VCaP (cell line): ENCODE measurements at regions not wholly inside any gene's neighbourhood (a gene's known extent, or its start where the extent isn't known, plus 50 kb on each side); places are given as distances from the start of the nearest gene placed in this dataset.
A peak's percentile ranks its signal among the peaks of the same experiment; 100 is the strongest.

ENCODE experiments used
- H3K27ac ChIP-seq: fragments of 450-650 bp; 2 replicates; pipeline ENCODE4 v1.5.1; 2017
- CTCF ChIP-seq: fragments of 450-650 bp; conservative IDR thresholded peaks from 2 replicates; pipeline ENCODE4 v1.5.1; 2017; ENCODE audit warnings: mild to moderate bottlenecking, moderate library complexity

- TF ChIP-seq CTCF = no peak
- no peak overlapping the region for H3K27ac ChIP-seq
These were observed 279.9 kb downstream of the NSG2 start for GRCh38 chr5:174325431-174325830.

GRCh38 chr5:174325961-174326360 lies 280.5 kb downstream of the NSG2 start:
- no peak for TF ChIP-seq CTCF
- H3K27ac ChIP-seq = no peak overlapping the region

- H3K27ac ChIP-seq = no peak overlapping the region
- TF ChIP-seq CTCF = no peak
These were observed 280.9 kb downstream of the NSG2 start for GRCh38 chr5:174326372-174326771.

GRCh38 chr5:174327317-174327864 lies 281.9 kb downstream of the NSG2 start:
- peak; percentile 100 for TF ChIP-seq CTCF
- H3K27ac ChIP-seq = peak overlapping the region; percentile 1; the same call in 1 of the 2 replicates

GRCh38 chr5:174327896-174328295 lies 282.4 kb downstream of the NSG2 start:
- peak overlapping the region; percentile 1; the same call in 1 of the 2 replicates for H3K27ac ChIP-seq
- TF ChIP-seq CTCF = no peak

DNA sequence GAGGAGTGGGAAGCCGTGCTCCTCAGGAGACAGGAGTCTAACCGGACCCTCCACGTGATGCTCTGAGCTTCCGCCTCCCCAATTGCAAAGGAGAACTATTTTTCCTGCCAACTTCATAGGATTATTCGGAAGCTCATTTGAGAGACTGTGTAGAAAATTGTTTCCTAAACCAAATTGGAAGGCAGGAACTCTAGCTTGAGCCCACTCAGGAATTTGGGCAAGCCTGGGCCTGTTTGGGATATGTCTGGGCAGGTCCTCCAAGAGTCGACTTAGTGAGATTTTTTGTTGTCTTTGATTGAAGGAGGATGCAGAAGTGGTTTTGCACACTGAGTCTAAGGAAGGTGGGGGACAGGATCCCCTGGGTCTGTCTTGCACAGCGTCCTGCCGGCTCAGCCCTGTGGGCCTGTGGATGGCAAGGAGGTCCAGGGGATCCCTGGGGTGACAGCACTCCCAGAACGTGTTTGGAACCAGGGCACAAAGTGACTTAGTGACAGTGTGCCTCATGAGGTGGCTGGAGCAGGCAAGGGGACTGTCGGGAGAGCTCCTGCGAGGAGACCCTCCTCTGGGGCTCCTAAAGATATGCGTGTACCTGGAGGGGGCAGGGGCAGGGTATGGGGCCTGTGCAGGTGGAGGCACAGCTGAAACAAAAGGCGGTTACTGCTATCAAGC lies 283.3 kb downstream of the NSG2 start:
- no peak for TF ChIP-seq CTCF
- H3K27ac ChIP-seq = no peak overlapping the region

DNA sequence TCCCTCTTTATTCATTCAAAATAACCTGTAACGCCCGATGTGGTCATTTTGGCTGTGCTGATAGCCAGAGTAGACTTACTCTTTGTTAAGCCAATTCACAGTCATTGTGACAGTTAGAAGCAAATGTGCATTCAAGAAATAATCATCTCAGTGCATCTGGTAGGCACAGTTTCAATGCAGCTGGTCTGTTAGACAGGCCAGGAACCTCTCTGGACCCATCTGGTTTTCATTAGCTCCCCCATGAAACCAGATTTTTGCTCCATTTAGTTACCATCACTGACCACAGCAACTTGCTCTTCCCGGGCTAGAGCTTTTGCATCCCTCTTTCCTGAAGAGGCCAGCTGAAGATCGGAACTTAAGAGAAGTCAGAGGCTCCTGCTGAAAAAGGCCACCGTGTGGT lies 284.2 kb downstream of the NSG2 start:
- H3K27ac ChIP-seq = no peak overlapping the region
- no peak for TF ChIP-seq CTCF
